ENCODE measurements at regions not wholly inside any gene's neighbourhood (a gene's known extent, or its start where the extent isn't known, plus 50 kb on each side); places are given as distances from the start of the nearest gene placed in this dataset.

- no peak for DNase-seq
These were observed 207.6 kb downstream of the ANAPC1 start for GRCh38 chr2:111676291-111676822.

DNA sequence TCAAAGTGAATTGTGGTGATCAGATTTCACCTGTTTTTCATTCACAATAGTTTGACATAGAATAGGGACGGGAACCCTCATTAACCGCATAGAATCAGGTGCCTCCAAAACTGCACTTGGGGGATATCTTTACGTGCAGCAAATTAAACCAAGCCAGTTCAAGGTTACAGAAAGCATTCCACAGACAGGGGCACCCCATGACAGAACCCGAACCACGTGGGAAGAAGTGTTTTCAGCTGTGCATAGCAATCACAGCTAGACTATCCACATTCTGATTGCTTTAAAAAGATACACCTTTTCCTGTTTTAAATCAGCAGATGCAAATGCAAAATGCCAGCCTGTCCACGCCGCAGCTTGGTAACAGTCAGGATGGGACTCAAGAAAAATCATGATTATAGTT is 205.8 kb downstream of the ANAPC1 start:
- DNase-seq: no peak

DNA sequence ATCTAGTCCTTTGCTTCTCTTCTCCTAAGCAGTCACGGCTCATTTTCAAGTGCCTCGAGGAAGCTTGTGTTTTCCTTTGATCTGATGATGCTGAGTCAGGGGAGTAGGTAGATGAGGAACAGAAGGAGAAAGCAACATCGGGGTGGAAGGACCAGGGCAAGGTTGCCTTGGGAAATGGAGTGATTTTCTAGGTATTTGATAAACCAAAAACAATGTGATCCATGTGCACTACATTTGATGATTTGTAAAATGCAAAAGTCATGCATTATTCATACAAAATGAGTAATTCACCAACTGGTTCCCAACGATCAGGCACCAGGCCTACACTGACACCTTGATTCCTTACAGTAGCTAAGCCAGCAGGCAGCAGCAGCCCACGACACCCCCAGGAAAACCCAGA is 205.3 kb downstream of the ANAPC1 start:
- DNase-seq: no peak

- peak; percentile 55 for DNase-seq
These were observed 204.8 kb downstream of the ANAPC1 start for GRCh38 chr2:111679202-111679601.

- no peak for DNase-seq
These were observed 199.4 kb downstream of the ANAPC1 start for GRCh38 chr2:111684611-111685010.

GRCh38 chr2:111685342-111685741 is 198.7 kb downstream of the ANAPC1 start:
- no peak for DNase-seq

- no peak for DNase-seq
These were observed 197.0 kb downstream of the ANAPC1 start for GRCh38 chr2:111686994-111687393.

DNA sequence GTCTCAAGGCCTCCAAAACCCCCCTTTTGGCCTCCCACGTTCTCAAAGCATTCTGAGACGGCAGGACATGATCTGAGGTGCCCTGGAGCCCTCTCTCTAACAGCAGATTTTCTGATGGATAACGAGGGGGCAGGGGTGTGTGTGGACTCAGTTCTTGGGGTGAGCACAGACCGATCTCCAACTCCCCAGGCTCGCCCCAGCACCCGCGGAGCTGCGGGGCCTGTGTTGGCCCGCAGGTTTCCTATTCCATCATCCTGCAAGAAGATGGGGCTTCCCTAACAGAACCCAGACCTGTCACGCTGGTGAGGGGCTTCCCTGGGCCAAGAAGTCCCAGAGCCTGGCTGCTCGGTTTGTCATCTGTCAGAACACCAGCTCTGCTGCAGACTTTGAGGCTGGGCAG is 196.1 kb downstream of the ANAPC1 start:
- DNase-seq: no peak

GRCh38 chr2:111688482-111688881 is 195.5 kb downstream of the ANAPC1 start:
- DNase-seq: no peak

DNA sequence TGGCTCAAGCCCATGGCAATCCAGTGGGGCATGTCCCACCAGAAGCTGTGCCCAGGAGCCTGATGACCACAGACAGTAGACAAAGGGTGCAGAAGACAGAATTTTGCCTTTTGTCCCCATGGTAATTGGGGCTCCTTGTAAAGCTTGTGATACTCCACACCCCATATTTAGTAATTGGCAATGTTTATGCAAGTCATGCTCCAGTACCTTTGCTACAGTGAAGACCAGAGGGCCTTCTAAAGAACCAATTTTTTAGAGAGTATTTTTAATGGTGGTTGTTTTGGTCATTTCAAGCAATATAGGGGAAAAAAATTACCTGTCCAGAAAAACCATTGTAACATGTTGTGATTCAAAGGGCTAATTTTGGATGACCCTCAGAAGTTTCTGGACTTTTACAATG is 194.8 kb downstream of the ANAPC1 start:
- no peak for DNase-seq

GRCh38 chr2:111689941-111690340 is 194.1 kb downstream of the ANAPC1 start:
- no peak for DNase-seq

GRCh38 chr2:111691164-111691875 is 192.7 kb downstream of the ANAPC1 start:
- no peak for DNase-seq

- no peak for DNase-seq
These were observed 191.7 kb downstream of the ANAPC1 start for GRCh38 chr2:111692311-111692710.

- DNase-seq: peak; percentile 79
These were observed 189.3 kb downstream of the ANAPC1 start for GRCh38 chr2:111694700-111695101.

DNA sequence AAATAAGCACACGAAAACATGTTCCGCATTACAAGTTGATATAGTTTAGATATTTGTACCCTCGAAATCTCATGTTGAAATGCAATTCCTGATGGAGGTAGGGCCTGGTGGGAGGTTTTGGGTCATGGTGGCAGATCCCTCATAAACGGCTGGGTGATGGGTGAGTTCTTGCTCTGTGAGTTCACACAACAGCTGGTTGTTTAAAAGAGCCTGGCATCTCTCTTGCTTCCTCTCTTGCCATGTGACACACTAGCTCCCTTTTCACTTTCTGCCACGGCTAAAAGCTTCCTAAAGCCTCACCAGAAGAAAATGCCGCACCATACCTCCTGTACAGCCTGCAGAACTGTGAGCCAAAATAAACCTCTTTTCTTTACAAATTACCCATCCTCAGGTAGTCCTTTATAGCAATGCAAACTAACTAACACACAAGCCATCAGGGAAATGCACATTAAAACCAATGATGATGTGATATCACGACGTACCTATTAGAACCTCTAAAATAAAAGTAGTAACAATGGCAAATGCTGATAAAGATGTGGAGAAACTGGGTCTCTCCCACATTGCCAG is 188.5 kb downstream of the ANAPC1 start:
- DNase-seq: no peak

GRCh38 chr2:111696226-111696625 is 187.8 kb downstream of the ANAPC1 start:
- no peak for DNase-seq

GRCh38 chr2:111697560-111697959 is 186.4 kb downstream of the ANAPC1 start:
- peak; percentile 46 for DNase-seq

- DNase-seq: no peak
These were observed 185.9 kb downstream of the ANAPC1 start for GRCh38 chr2:111698089-111698488.

GRCh38 chr2:111698743-111699554 is 185.0 kb downstream of the ANAPC1 start:
- DNase-seq: peak; percentile 96

DNA sequence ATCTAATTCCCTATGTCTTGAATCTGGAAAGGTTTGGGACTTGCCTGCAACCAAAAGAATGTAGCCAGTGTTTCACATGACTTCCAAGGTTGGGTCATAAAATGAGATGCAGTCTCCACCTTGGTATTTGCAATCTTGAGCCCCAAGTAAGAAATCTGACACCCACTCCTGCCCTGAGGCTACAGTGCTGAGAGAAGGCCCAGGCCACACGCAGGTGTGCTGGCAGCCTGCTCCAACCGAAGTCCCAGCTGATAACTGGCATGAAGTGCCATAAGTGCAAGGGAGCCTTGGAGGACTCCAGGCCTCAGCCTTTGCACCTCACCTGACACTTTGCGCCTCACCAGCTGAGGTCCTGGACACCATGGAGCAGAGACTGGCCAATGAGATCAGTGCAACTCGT is 182.7 kb downstream of the ANAPC1 start:
- no peak for DNase-seq

DNA sequence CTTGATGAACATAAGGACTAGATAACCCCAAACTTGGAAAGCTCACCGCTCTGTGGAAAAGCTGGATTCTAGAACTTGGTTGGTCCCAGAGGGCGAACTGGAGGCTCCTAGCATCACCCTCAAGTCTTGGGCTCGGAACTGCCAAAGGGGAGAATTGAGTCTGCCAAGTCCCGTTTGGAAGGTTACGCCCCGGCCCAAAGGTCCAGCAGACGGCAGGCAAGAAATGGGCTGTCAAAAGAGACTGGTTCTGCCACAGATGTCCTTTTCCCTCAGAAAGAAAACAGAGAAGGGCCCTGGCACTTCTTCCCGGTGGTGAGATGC is 182.2 kb downstream of the ANAPC1 start:
- DNase-seq: no peak

DNA sequence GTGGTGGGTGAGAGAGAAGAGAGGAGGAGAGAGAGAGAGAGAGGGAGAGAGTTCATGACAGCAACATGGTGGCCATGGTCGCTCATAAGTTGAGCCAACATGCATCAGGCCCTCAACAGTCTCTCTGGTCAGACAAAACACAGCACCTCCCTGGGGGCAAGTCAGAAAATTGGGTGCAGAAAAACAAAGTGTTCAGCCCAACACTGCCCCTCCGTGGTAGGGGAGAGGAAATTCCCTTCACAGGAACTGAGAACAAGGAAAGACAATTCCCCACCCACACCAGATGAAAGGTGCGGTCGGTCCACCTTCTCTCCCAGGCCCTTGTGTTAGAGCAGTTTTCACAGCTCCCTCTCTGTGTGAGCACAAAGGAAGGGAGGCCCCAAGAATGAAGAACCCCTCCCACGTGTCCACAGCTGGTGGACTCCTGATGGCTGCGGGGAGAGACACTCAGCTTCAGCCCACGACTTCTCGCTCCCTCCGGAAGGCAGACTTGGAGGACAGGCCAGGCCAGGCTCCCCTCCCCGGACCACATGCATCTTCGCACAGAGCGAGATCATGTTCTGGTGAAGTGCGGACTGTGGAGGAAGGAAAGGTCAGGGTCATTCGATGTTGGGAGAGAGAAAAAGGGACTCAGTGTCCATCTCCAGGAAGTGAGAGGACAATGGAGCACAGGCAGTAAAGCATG is 181.7 kb downstream of the ANAPC1 start:
- DNase-seq: peak; percentile 89

DNA sequence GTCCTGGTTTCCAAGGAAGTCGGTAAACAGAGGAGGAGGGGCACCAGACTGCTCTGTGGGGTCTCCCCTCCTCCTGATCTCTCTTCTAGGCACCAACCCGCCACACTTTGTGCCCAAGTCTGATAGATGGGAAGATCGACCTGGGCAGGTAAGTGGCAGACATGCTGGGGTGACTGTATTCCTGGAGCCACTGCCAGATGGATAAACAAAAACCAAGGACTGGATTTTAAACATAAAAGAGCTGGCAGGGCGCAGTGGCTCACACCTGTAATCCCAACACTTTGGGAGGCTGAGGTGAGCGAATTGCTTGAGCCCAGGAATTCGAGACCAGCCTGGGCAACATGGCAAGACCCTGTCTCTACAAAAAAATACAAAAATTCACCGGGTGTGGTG is 181.2 kb downstream of the ANAPC1 start:
- no peak for DNase-seq
